ENCODE measurements at regions not wholly inside any gene's neighbourhood (a gene's known extent, or its start where the extent isn't known, plus 50 kb on each side); places are given as distances from the start of the nearest gene placed in this dataset.

GRCh38 chr11:134558916-134559601 is 147.0 kb upstream of the B3GAT1 start:
- Histone ChIP-seq H2AFZ (ENCODE audit: low read length) (no peak overlapping the region), H3K9me3 (ENCODE audit: low read depth, low read length) (no peaks in the 10 kb centered on the region), H3K79me2 (ENCODE audit: insufficient read depth, low read length) (no peaks in the 10 kb centered on the region), H3K4me3 (ENCODE audit: insufficient read depth, low read length) (no peak overlapping the region), H3K36me3 (ENCODE audit: insufficient read depth, low read length) (no peaks in the 10 kb centered on the region), H3K4me1 (ENCODE audit: insufficient read depth, low read length) (no peaks in the 10 kb centered on the region), H4K20me1 (ENCODE audit: insufficient read depth, low read length) (no peaks in the 10 kb centered on the region), H3K4me2 (ENCODE audit: insufficient read depth, low read length) (no peak overlapping the region), H3K27ac (ENCODE audit: low read depth, low read length) (no peak overlapping the region), H3K27me3 (ENCODE audit: insufficient read depth, low read length) (no peaks in the 10 kb centered on the region)
- DNase-seq (ENCODE audit: insufficient read length, low spot score, missing footprints), result no peak
- no peak for TF ChIP-seq CTCF (IDR thresholded peaks at IDR 0.05; ENCODE audit: extremely low read depth, low read depth, low read length)

- Histone ChIP-seq H3K79me2 (ENCODE audit: insufficient read depth, low read length) (no peaks in the 10 kb centered on the region), H3K27ac (ENCODE audit: low read depth, low read length) (no peak overlapping the region), H3K36me3 (ENCODE audit: insufficient read depth, low read length) (no peaks in the 10 kb centered on the region), H4K20me1 (ENCODE audit: insufficient read depth, low read length) (no peaks in the 10 kb centered on the region), H2AFZ (ENCODE audit: low read length) (no peak overlapping the region), H3K9me3 (ENCODE audit: low read depth, low read length) (no peaks in the 10 kb centered on the region), H3K4me3 (ENCODE audit: insufficient read depth, low read length) (no peak overlapping the region), H3K27me3 (ENCODE audit: insufficient read depth, low read length) (no peaks in the 10 kb centered on the region), H3K4me1 (ENCODE audit: insufficient read depth, low read length) (no peaks in the 10 kb centered on the region), H3K4me2 (ENCODE audit: insufficient read depth, low read length) (no peak overlapping the region)
- TF ChIP-seq CTCF (IDR thresholded peaks at IDR 0.05; ENCODE audit: extremely low read depth, low read depth, low read length), result no peak
- no peak for DNase-seq (ENCODE audit: insufficient read length, low spot score, missing footprints)
These were observed 146.3 kb upstream of the B3GAT1 start for GRCh38 chr11:134558258-134558835.

- Histone ChIP-seq H3K4me2 (ENCODE audit: insufficient read depth, low read length) (no peak overlapping the region), H2AFZ (ENCODE audit: low read length) (no peak overlapping the region), H3K9me3 (ENCODE audit: low read depth, low read length) (no peaks in the 10 kb centered on the region), H3K79me2 (ENCODE audit: insufficient read depth, low read length) (no peaks in the 10 kb centered on the region), H4K20me1 (ENCODE audit: insufficient read depth, low read length) (no peaks in the 10 kb centered on the region), H3K27me3 (ENCODE audit: insufficient read depth, low read length) (no peaks in the 10 kb centered on the region), H3K4me3 (ENCODE audit: insufficient read depth, low read length) (no peak overlapping the region), H3K36me3 (ENCODE audit: insufficient read depth, low read length) (no peaks in the 10 kb centered on the region), H3K27ac (ENCODE audit: low read depth, low read length) (no peak overlapping the region), H3K4me1 (ENCODE audit: insufficient read depth, low read length) (no peaks in the 10 kb centered on the region)
- no peak for TF ChIP-seq CTCF (IDR thresholded peaks at IDR 0.05; ENCODE audit: extremely low read depth, low read depth, low read length)
- DNase-seq (ENCODE audit: insufficient read length, low spot score, missing footprints), result no peak
These were observed 145.7 kb upstream of the B3GAT1 start for GRCh38 chr11:134557571-134558257.

GRCh38 chr11:134556186-134556585 is 144.1 kb upstream of the B3GAT1 start:
- Histone ChIP-seq H3K4me3 (ENCODE audit: insufficient read depth, low read length) (no peak overlapping the region), H3K4me1 (ENCODE audit: insufficient read depth, low read length) (no peaks in the 10 kb centered on the region), H3K4me2 (ENCODE audit: insufficient read depth, low read length) (no peak overlapping the region), H3K36me3 (ENCODE audit: insufficient read depth, low read length) (no peaks in the 10 kb centered on the region), H4K20me1 (ENCODE audit: insufficient read depth, low read length) (no peaks in the 10 kb centered on the region), H2AFZ (ENCODE audit: low read length) (no peak overlapping the region), H3K79me2 (ENCODE audit: insufficient read depth, low read length) (no peaks in the 10 kb centered on the region), H3K27me3 (ENCODE audit: insufficient read depth, low read length) (no peaks in the 10 kb centered on the region), H3K9me3 (ENCODE audit: low read depth, low read length) (no peaks in the 10 kb centered on the region), H3K27ac (ENCODE audit: low read depth, low read length) (no peak overlapping the region)
- no peak for TF ChIP-seq CTCF (IDR thresholded peaks at IDR 0.05; ENCODE audit: extremely low read depth, low read depth, low read length)
- no peak for DNase-seq (ENCODE audit: insufficient read length, low spot score, missing footprints)

Measured in osteoblast (primary cell).